OCI-LY7 (cell line): ENCODE measurements at regions not wholly inside any gene's neighbourhood (a gene's known extent, or its start where the extent isn't known, plus 50 kb on each side); places are given as distances from the start of the nearest gene placed in this dataset.

Experiments
- BruUV-seq: library from RNA; stranded (reverse); fragments of 400-500 nt; replicated peaks from 2 replicates; lab custom pipeline; 2021; lab: Mats Ljungman, UMichigan
- CTCF ChIA-PET: fragments of 300-600 bp; sonication (Branson Sonifier 250); formaldehyde crosslinking; loops from one replicate; lab custom pipeline; 2022; ENCODE audit warnings: antibody characterized with exemption; ENCODE audit not compliant: unreplicated experiment; lab: Charles Lee
- POLR2A ChIA-PET: fragments of 300-600 bp; sonication (Branson Sonifier 250); formaldehyde crosslinking; loops from one replicate; lab custom pipeline; 2022; ENCODE audit warnings: antibody characterized with exemption; lab: Charles Lee
- DNase-seq: peaks from one replicate; pipeline ENCODE4 v3.0.0-alpha.2; 2015; ENCODE audit warnings: low spot score
- H2AFZ ChIP-seq: fragments of 200-600 bp; sonication (generic), shearing (Covaris generic); 2 replicates; pipeline ENCODE4 v1.6.1; 2014; ENCODE audit warnings: mild to moderate bottlenecking, antibody characterized with exemption, low read length, moderate library complexity
- H3K27ac ChIP-seq: fragments of 200-600 bp; sonication (generic); 2 replicates; pipeline ENCODE4 v1.5.1; 2014; ENCODE audit warnings: mixed run types, low read depth, mild to moderate bottlenecking, moderate library complexity, low read length, inconsistent platforms; ENCODE audit not compliant: poor library complexity, severe bottlenecking
- H3K36me3 ChIP-seq: fragments of 200-600 bp; sonication (generic); 2 replicates; pipeline ENCODE4 v1.6.1; 2014; ENCODE audit warnings: mild to moderate bottlenecking, antibody characterized with exemption, low read length, moderate library complexity, mixed read lengths; ENCODE audit not compliant: insufficient read depth
- H3K4me1 ChIP-seq: fragments of 200-600 bp; sonication (generic); 2 replicates; pipeline ENCODE4 v1.5.1; 2014; ENCODE audit warnings: mild to moderate bottlenecking, low read length; ENCODE audit not compliant: insufficient read depth, poor library complexity, severe bottlenecking
- H3K4me2 ChIP-seq: fragments of 200-600 bp; sonication (generic); 2 replicates; pipeline ENCODE4 v1.6.1; 2014; ENCODE audit warnings: mild to moderate bottlenecking, low read length
- H3K4me3 ChIP-seq: fragments of 200-600 bp; sonication (generic); 2 replicates; pipeline ENCODE4 v1.5.1; 2014; ENCODE audit warnings: mild to moderate bottlenecking, low read depth, low read length; ENCODE audit not compliant: poor library complexity, severe bottlenecking
- H3K79me2 ChIP-seq: fragments of 200-600 bp; sonication (generic); 2 replicates; pipeline ENCODE4 v1.6.1; 2016; ENCODE audit warnings: low read depth, mild to moderate bottlenecking, low read length, moderate library complexity, mixed read lengths; ENCODE audit not compliant: insufficient read depth
- H3K9me2 ChIP-seq: fragments of 200-600 bp; sonication (generic); 2 replicates; pipeline ENCODE4 v1.6.1; 2016; ENCODE audit warnings: mild to moderate bottlenecking, low read length, mixed read lengths; ENCODE audit not compliant: insufficient read depth
- H3K9me3 ChIP-seq: fragments of 200-600 bp; sonication (generic); 2 replicates; pipeline ENCODE4 v1.6.1; 2014; ENCODE audit warnings: mild to moderate bottlenecking, mixed run types, low read length, mixed read lengths
- H4K20me1 ChIP-seq: fragments of 200-600 bp; sonication (generic); 2 replicates; pipeline ENCODE4 v1.6.1; 2014; ENCODE audit warnings: mild to moderate bottlenecking, antibody characterized with exemption, low read length, moderate library complexity, mixed read lengths; ENCODE audit not compliant: insufficient read depth
- CTCF ChIP-seq: fragments of 200-600 bp; sonication (generic); conservative IDR thresholded peaks from 2 replicates; pipeline ENCODE4 v1.5.1; 2014; ENCODE audit warnings: mild to moderate bottlenecking, antibody characterized with exemption, low read length, moderate library complexity, mixed read lengths
- EZH2phosphoT487 ChIP-seq: fragments of 200-600 bp; sonication (generic); IDR thresholded peaks from 2 replicates; pipeline ENCODE4 v1.6.1; 2018; ENCODE audit warnings: low read depth, borderline replicate concordance, mild to moderate bottlenecking, mixed run types, antibody characterized with exemption, low read length, moderate library complexity, mixed read lengths
- intact Hi-C: fragments of 100-400 bp; cut with micrococcal nuclease; formaldehyde crosslinking; loops from one replicate; pipeline ENCODE4 v1.10.0; 2022; ENCODE audit not compliant: unreplicated experiment

- Histone ChIP-seq H3K9me3 (no peaks in the 10 kb centered on the region), H4K20me1 (no peaks in the 10 kb centered on the region), H3K4me3 (no peak overlapping the region), H3K79me2 (no peaks in the 10 kb centered on the region), H3K27ac (no peak overlapping the region), H3K9me2 (no peaks in the 10 kb centered on the region), H3K4me2 (no peak overlapping the region), H3K4me1 (no peaks in the 10 kb centered on the region), H2AFZ (no peak overlapping the region), H3K36me3 (no peaks in the 10 kb centered on the region)
- ChIA-PET POLR2A (no interaction called here), CTCF (no interaction called here)
- BruUV-seq = no TSS peak
- no peak for TF ChIP-seq EZH2phosphoT487
- no peak for TF ChIP-seq CTCF
- intact Hi-C loops = no loop called here
- DNase-seq = no peak
These were observed 252.4 kb upstream of the FAT4 start for GRCh38 chr4:125062115-125063050.

- H3K4me3 ChIP-seq = no peak overlapping the region
- intact Hi-C loops = no loop called here
- no peaks in the 10 kb centered on the region for H3K4me1 ChIP-seq
- H3K79me2 ChIP-seq = no peaks in the 10 kb centered on the region
- TF ChIP-seq EZH2phosphoT487 (no peak), CTCF (no peak)
- BruUV-seq = no TSS peak
- ChIA-PET POLR2A (interaction anchor here (0.6 to 0.7 kb wide), 2 partner anchors 79 to 693 kb away, joined by 3 to 4 read pairs; no protein-coding TSS in a partner anchor), CTCF (no interaction called here)
- no peaks in the 10 kb centered on the region for H3K36me3 ChIP-seq
- no peak overlapping the region for H3K4me2 ChIP-seq
- H3K27ac ChIP-seq = no peak overlapping the region
- no peak for DNase-seq
- H3K9me3 ChIP-seq = no peaks in the 10 kb centered on the region
- H2AFZ ChIP-seq = no peak overlapping the region
- no peaks in the 10 kb centered on the region for H3K9me2 ChIP-seq
- H4K20me1 ChIP-seq = no peaks in the 10 kb centered on the region
These were observed 254.4 kb upstream of the FAT4 start for GRCh38 chr4:125060376-125060775.

DNA sequence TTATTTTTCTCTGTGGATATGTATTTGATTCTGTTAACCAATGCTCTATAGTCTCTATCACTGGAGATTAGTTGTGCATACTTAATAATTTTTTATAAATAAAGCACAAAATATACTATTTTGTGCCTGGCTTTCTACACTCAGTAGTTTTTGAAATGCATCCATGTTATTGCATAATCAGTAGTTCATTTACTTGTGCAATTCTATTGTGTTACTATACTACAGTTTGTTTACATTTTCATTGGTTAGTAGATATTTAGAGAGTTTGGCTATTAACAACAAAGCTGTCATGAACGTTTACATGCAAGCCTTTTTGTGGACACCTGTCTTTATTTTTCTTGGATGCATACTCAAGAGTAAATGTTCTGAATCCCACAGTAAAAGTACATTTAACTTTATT, 265.0 kb upstream of the FAT4 start:
- POLR2A ChIA-PET = no interaction called here
- CTCF ChIA-PET = no interaction called here
- no peaks in the 10 kb centered on the region for H3K9me2 ChIP-seq
- H3K79me2 ChIP-seq = no peaks in the 10 kb centered on the region
- no peak overlapping the region for H3K4me2 ChIP-seq
- H3K4me3 ChIP-seq = no peak overlapping the region
- H4K20me1 ChIP-seq = no peaks in the 10 kb centered on the region
- intact Hi-C loops = no loop called here
- H3K4me1 ChIP-seq = no peaks in the 10 kb centered on the region
- DNase-seq = no peak
- no peak for TF ChIP-seq EZH2phosphoT487
- TF ChIP-seq CTCF = no peak
- H3K36me3 ChIP-seq = no peaks in the 10 kb centered on the region
- no peaks in the 10 kb centered on the region for H3K9me3 ChIP-seq
- no TSS peak for BruUV-seq
- H3K27ac ChIP-seq = no peak overlapping the region
- no peak overlapping the region for H2AFZ ChIP-seq
